K562 (cell line): ENCODE measurements at regions not wholly inside any gene's neighbourhood (a gene's known extent, or its start where the extent isn't known, plus 50 kb on each side); places are given as distances from the start of the nearest gene placed in this dataset.

ENCODE experiments used
- ATAC-seq: fragments of 200-7000 bp; cut with Tn5 transposase; 3 replicates; pipeline ENCODE4 v1.9.1; 2020; ENCODE audit warnings: moderate library complexity
- BruUV-seq: library from RNA; stranded (reverse); fragments of 400-500 nt; replicated peaks from 2 replicates; lab custom pipeline; 2021; lab: Mats Ljungman, UMichigan
- CTCF ChIA-PET: fragments of 300-600 bp; formaldehyde crosslinking; extraction: SDS; loops from one replicate; lab custom pipeline; 2021; ENCODE audit warnings: low intra/inter-chr PET ratio; lab: Yijun Ruan, JAX
- POLR2A ChIA-PET: fragments of 300-600, 350-650 bp; sonication (Branson Sonifier 250); formaldehyde crosslinking; extraction: SDS; loops from one replicate; lab custom pipeline; 2021; ENCODE audit warnings: antibody characterized with exemption, inconsistent platforms; lab: Yijun Ruan, JAX
- DNase-seq, 4 experiments: peaks; one replicate each; pipeline versions ENCODE4 v3.0.0 to v3.0.0-alpha.2; 2011 to 2018; ENCODE audit warnings: low spot score in 3 of 4, mixed read lengths in 3 of 4; ENCODE audit errors: extremely low read depth in 1 of 4
- FAIRE-seq: peaks from 2 replicates; lab custom pipeline; 2011; peaks lifted over from hg19 to GRCh38; lab: Jason Lieb, UNC
- H2AFZ ChIP-seq: 2 replicates; pipeline ENCODE4 v1.6.0; 2011; ENCODE audit warnings: low read depth, low read length, control low read depth, inconsistent platforms
- H3K27ac ChIP-seq: fragments of 200-600 bp; 3 replicates; pipeline ENCODE4 v1.8.0; 2011; ENCODE audit warnings: low read depth, mild to moderate bottlenecking, control low read depth, inconsistent platforms, low read length, moderate library complexity, mixed read lengths; ENCODE audit errors: extremely low read depth
- H3K27me3 ChIP-seq, 2 experiments: fragments of 300-600 bp in 1 of 2; 2 replicates in 1 of 2; 3 replicates in 1 of 2; pipeline versions ENCODE4 v1.6.0 to v1.8.0; 2011; ENCODE audit warnings: inconsistent platforms in 2 of 2, low read length in 2 of 2, mild to moderate bottlenecking in 1 of 2, mixed read lengths in 1 of 2, moderate library complexity in 1 of 2; ENCODE audit not compliant: control insufficient read depth in 2 of 2, insufficient read depth in 2 of 2
- H3K36me3 ChIP-seq: fragments of 300-600 bp; 3 replicates; pipeline ENCODE4 v1.8.0; 2011; ENCODE audit warnings: mild to moderate bottlenecking, low read length, inconsistent platforms; ENCODE audit not compliant: control insufficient read depth, insufficient read depth
- H3K4me1 ChIP-seq, 2 experiments: fragments of 200-600 bp in 1 of 2; replicated peaks in 1 of 2; 2 replicates in 1 of 2; 3 replicates in 1 of 2; pipeline versions ENCODE4 v1.5.1 to v1.8.0; 2011; ENCODE audit warnings: inconsistent platforms in 2 of 2, low read length in 2 of 2, mild to moderate bottlenecking in 1 of 2, mixed read lengths in 1 of 2, moderate library complexity in 1 of 2; ENCODE audit not compliant: control insufficient read depth in 2 of 2, insufficient read depth in 2 of 2
- H3K4me2 ChIP-seq: 2 replicates; pipeline ENCODE4 v1.6.1; 2011; ENCODE audit warnings: low read length, control low read depth, inconsistent platforms, mixed read lengths; ENCODE audit not compliant: insufficient read depth
- H3K4me3 ChIP-seq: fragments of 200-600 bp; sonication (generic), shearing (Covaris generic); 2 replicates; pipeline ENCODE4 v1.5.1; 2016; ENCODE audit warnings: control low read depth, inconsistent platforms
- H3K79me2 ChIP-seq: fragments of 200-600 bp; 3 replicates; pipeline ENCODE4 v1.8.0; 2011; ENCODE audit warnings: low read length, inconsistent platforms; ENCODE audit not compliant: control insufficient read depth, insufficient read depth
- H3K9ac ChIP-seq, 2 experiments: 2 replicates each; pipeline versions ENCODE4 v1.6.0 to v1.6.1; 2011; ENCODE audit warnings: low read depth in 2 of 2, low read length in 2 of 2, control low read depth in 1 of 2, inconsistent platforms in 1 of 2, mild to moderate bottlenecking in 1 of 2, mixed read lengths in 1 of 2; ENCODE audit not compliant: insufficient read depth in 1 of 2
- H3K9me1 ChIP-seq: one replicate; pipeline ENCODE4 v1.6.0; 2011; ENCODE audit warnings: inconsistent platforms, mild to moderate bottlenecking, low read length, moderate library complexity; ENCODE audit not compliant: control insufficient read depth, insufficient read depth
- H3K9me3 ChIP-seq: replicated peaks from 2 replicates; pipeline ENCODE4 v1.5.1; 2011; ENCODE audit warnings: low read depth, low read length, inconsistent platforms; ENCODE audit not compliant: control insufficient read depth, insufficient read depth
- H4K20me1 ChIP-seq: replicated peaks from 2 replicates; pipeline ENCODE4 v1.6.1; 2011; ENCODE audit warnings: low read length, inconsistent platforms, mixed read lengths; ENCODE audit not compliant: control insufficient read depth, insufficient read depth
- MED1 ChIP-seq: sonication (generic); formaldehyde crosslinking; IDR thresholded peaks from 2 replicates; pipeline ENCODE4 v1.8.1; 2023; ENCODE audit warnings: missing genetic modification reagents, borderline replicate concordance
- PRPF4 ChIP-seq: fragments of 200-400 bp; formaldehyde crosslinking; IDR thresholded peaks from one replicate; pipeline ENCODE4 v1.6.1; 2017; ENCODE audit warnings: low read length, low read depth, mild to moderate bottlenecking; ENCODE audit not compliant: insufficient read depth, poor library complexity, severe bottlenecking
- SMARCE1 ChIP-seq: fragments of 450-650 bp; IDR thresholded peaks from 2 replicates; pipeline ENCODE4 v1.7.1; 2016; ENCODE audit warnings: mild to moderate bottlenecking
- ZFX ChIP-seq: sonication (generic); formaldehyde crosslinking; IDR thresholded peaks from 2 replicates; pipeline ENCODE4 v1.8.0; 2022; ENCODE audit warnings: mild to moderate bottlenecking, missing genetic modification reagents, moderate library complexity
- WGBS: fragments of 100-300 bp; shearing (Covaris generic); methylation state at CpG from one replicate; pipeline ENCODE4 v1.1.6; 2016; ENCODE audit warnings: low coverage, mixed read lengths; ENCODE audit not compliant: insufficient coverage; ENCODE audit errors: missing lambda C conversion rate; 5-methylcytosine and 5-hydroxymethylcytosine counted together
- in situ Hi-C: fragments of 300-500 bp; cut with MboI; formaldehyde crosslinking; loops from 4 replicates; pipeline ENCODE4 v1.15.0; 2018; ENCODE audit warnings: inconsistent platforms, mixed read lengths
- intact Hi-C: fragments of 100-400 bp; cut with micrococcal nuclease; formaldehyde crosslinking; loops from 2 replicates; pipeline ENCODE4 v1.14.2; 2022

GRCh38 chr9:129524582-129525270, 96.2 kb downstream of the C9orf50 start:
- H3K9me1 ChIP-seq, result no peaks in the 10 kb centered on the region
- no peaks in the 10 kb centered on the region for H3K9me3 ChIP-seq
- ATAC-seq, result no peak
- POLR2A ChIA-PET, result interaction anchor here (0.6 to 1.5 kb wide), 9 partner anchors 10 to 32 kb away, joined by 3 to 5 read pairs (median 3); no protein-coding TSS in a partner anchor
- BruUV-seq, result no TSS peak
- H2AFZ ChIP-seq, result peak overlapping the region; percentile 87
- no peak overlapping the region for H3K4me3 ChIP-seq
- no peak overlapping the region for H3K27ac ChIP-seq
- no peaks in the 10 kb centered on the region for H4K20me1 ChIP-seq
- peak overlapping the region; percentile 74 for H3K4me2 ChIP-seq
- no peaks in the 10 kb centered on the region for H3K36me3 ChIP-seq
- intact Hi-C loops, result no loop called here
- 41% methylated on average over 16 of the region's 17 CpGs for WGBS
- no peak for TF ChIP-seq MED1
- 0 out of 2 replicates have a peak, but pooled peaks have one; percentile 14 for TF ChIP-seq ZFX (CRISPR knock-in tag)
- TF ChIP-seq PRPF4, result no peak
- no peak for TF ChIP-seq SMARCE1
- TF ChIP-seq, all 486 proteins: peak for 1
- CTCF ChIA-PET, result no interaction called here
- H3K9ac ChIP-seq, result no peak overlapping the region
- no peak for FAIRE-seq
- H3K27me3 ChIP-seq, result no peaks in the 10 kb centered on the region; a peak in 1 of 5 replicates
- in situ Hi-C loops, result no loop called here
- peaks cover 9 to 11% of the 10 kb centered on the region in 2 experiments; a peak in 4 of 5 replicates for H3K4me1 ChIP-seq
- DNase-seq, result no peak
- no peaks in the 10 kb centered on the region for H3K79me2 ChIP-seq
